ENCODE measurements at regions not wholly inside any gene's neighbourhood (a gene's known extent, or its start where the extent isn't known, plus 50 kb on each side); places are given as distances from the start of the nearest gene placed in this dataset.

DNA sequence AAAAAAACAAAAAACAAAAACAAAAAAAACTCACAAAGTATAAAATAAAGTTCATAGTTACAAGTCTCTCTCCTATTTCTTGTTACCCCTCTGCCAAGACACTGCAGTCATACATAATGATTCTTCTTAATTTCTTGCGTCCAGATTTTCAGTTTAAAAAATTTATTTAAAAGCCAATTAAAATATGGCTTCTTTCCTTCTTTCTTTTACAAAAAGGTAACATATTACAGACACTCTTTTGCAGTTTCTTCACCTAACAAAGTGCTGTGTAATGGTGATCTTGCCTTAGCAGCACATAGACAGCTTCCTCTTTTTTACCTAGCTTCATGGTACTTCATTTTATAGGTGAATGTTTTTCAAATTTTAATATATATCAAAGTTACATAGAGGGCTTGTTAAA, 136.1 kb upstream of the SGO1 start:
- TF ChIP-seq POLR2AphosphoS5 (IDR thresholded peaks at IDR 0.05; ENCODE audit: low read depth, low read length) = no peak
- TF ChIP-seq, protein P1, sequence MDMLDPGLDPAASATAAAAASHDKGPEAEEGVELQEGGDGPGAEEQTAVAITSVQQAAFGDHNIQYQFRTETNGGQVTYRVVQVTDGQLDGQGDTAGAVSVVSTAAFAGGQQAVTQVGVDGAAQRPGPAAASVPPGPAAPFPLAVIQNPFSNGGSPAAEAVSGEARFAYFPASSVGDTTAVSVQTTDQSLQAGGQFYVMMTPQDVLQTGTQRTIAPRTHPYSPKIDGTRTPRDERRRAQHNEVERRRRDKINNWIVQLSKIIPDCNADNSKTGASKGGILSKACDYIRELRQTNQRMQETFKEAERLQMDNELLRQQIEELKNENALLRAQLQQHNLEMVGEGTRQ (IDR thresholded peaks at IDR 0.05; ENCODE audit: low read length) = no peak
- no peak for TF ChIP-seq TAF1 (IDR thresholded peaks at IDR 0.05; ENCODE audit: low read depth, low read length)
- TF ChIP-seq, protein P2, sequence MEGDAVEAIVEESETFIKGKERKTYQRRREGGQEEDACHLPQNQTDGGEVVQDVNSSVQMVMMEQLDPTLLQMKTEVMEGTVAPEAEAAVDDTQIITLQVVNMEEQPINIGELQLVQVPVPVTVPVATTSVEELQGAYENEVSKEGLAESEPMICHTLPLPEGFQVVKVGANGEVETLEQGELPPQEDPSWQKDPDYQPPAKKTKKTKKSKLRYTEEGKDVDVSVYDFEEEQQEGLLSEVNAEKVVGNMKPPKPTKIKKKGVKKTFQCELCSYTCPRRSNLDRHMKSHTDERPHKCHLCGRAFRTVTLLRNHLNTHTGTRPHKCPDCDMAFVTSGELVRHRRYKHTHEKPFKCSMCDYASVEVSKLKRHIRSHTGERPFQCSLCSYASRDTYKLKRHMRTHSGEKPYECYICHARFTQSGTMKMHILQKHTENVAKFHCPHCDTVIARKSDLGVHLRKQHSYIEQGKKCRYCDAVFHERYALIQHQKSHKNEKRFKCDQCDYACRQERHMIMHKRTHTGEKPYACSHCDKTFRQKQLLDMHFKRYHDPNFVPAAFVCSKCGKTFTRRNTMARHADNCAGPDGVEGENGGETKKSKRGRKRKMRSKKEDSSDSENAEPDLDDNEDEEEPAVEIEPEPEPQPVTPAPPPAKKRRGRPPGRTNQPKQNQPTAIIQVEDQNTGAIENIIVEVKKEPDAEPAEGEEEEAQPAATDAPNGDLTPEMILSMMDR (IDR thresholded peaks at IDR 0.05; ENCODE audit: control extremely low read depth in 1 of 3, insufficient read depth in 1 of 3, low read depth in 1 of 3, low read length in 3 of 3) = no peak
